ENCODE measurements at regions not wholly inside any gene's neighbourhood (a gene's known extent, or its start where the extent isn't known, plus 50 kb on each side); places are given as distances from the start of the nearest gene placed in this dataset.

DNA sequence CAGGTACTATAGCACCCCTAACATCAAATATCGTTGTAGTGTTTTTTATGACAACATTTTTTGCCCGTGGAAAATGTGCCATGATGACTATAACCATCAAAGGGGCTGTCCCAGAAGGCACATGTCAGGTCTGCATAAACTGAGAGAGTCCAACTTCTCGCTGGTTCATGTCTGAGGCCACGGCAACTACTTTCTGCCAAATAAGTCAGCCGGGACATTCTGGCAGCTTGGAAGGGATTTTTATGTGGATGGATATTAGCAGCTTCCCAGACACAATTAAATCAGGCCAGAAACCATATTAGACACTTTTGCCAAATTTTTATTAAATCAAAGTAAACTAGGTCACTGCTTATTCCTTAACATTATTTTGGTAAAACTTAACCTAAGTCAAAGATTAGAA is 477.4 kb upstream of the FZD8 start:
- H3K4me3 ChIP-seq (ENCODE audit: low read depth, low read length), result no peak overlapping the region
- H3K9me3 ChIP-seq (ENCODE audit: severe bottlenecking), result no peaks in the 10 kb centered on the region
- no peaks in the 10 kb centered on the region for H3K36me3 ChIP-seq
- H3K27me3 ChIP-seq (ENCODE audit: insufficient read depth, low read depth, severe bottlenecking), result no peaks in the 10 kb centered on the region
- no peak for DNase-seq
- H3K27ac ChIP-seq, result no peak overlapping the region
- TF ChIP-seq, protein P1, sequence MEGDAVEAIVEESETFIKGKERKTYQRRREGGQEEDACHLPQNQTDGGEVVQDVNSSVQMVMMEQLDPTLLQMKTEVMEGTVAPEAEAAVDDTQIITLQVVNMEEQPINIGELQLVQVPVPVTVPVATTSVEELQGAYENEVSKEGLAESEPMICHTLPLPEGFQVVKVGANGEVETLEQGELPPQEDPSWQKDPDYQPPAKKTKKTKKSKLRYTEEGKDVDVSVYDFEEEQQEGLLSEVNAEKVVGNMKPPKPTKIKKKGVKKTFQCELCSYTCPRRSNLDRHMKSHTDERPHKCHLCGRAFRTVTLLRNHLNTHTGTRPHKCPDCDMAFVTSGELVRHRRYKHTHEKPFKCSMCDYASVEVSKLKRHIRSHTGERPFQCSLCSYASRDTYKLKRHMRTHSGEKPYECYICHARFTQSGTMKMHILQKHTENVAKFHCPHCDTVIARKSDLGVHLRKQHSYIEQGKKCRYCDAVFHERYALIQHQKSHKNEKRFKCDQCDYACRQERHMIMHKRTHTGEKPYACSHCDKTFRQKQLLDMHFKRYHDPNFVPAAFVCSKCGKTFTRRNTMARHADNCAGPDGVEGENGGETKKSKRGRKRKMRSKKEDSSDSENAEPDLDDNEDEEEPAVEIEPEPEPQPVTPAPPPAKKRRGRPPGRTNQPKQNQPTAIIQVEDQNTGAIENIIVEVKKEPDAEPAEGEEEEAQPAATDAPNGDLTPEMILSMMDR (IDR thresholded peaks at IDR 0.05; ENCODE audit: low read depth, low read length), result no peak

DNA sequence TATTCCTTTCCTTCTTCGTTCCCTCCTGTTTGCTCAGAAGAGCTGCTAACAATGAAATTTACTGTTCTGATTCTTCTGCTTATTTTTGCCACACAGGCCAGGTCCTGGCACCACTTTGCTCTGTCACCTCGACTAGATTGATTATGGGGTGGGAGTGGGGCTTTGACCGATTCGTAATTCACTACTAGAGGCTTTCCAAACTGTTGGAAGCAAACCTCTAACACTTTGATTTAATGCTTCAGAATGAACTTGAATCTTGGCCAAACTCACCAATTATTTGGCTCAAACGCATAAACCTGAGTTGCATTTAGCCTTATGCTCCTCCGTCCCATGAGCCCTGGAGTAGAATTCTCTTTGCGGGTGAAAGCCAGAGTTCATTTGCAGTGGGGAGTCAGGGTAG is 476.2 kb upstream of the FZD8 start:
- Histone ChIP-seq H3K36me3 (no peaks in the 10 kb centered on the region), H3K27me3 (ENCODE audit: insufficient read depth, low read depth, severe bottlenecking) (no peaks in the 10 kb centered on the region), H3K4me3 (ENCODE audit: low read depth, low read length) (no peak overlapping the region), H3K27ac (no peak overlapping the region), H3K9me3 (ENCODE audit: severe bottlenecking) (no peaks in the 10 kb centered on the region)
- TF ChIP-seq, protein P1 (IDR thresholded peaks at IDR 0.05; ENCODE audit: low read depth, low read length), result no peak
- no peak for DNase-seq

DNA sequence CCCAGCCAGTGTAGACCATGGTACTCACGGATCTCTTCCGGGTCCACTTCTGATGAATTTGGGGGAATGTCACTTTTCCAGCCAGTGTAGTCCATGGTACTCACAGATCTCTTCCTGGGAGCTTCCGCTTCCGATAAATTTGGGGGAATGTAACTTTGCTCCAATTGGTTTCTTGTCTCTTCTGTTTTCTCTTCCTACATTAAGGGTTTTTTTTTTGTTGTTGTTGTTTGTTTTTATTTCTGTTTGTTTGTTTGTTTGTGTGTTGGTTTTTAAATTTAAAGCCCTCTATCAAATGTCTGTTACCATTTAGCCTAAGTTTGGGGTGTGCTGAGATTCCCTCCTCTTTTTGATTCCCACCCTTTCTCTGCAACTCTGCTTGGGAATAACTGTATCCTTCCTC is 475.8 kb upstream of the FZD8 start:
- H3K4me3 ChIP-seq (ENCODE audit: low read depth, low read length), result no peak overlapping the region
- H3K27ac ChIP-seq, result no peak overlapping the region
- TF ChIP-seq, protein P1 (IDR thresholded peaks at IDR 0.05; ENCODE audit: low read depth, low read length), result no peak
- H3K27me3 ChIP-seq (ENCODE audit: insufficient read depth, low read depth, severe bottlenecking), result no peaks in the 10 kb centered on the region
- H3K36me3 ChIP-seq, result no peaks in the 10 kb centered on the region
- H3K9me3 ChIP-seq (ENCODE audit: severe bottlenecking), result no peaks in the 10 kb centered on the region
- DNase-seq, result no peak

DNA sequence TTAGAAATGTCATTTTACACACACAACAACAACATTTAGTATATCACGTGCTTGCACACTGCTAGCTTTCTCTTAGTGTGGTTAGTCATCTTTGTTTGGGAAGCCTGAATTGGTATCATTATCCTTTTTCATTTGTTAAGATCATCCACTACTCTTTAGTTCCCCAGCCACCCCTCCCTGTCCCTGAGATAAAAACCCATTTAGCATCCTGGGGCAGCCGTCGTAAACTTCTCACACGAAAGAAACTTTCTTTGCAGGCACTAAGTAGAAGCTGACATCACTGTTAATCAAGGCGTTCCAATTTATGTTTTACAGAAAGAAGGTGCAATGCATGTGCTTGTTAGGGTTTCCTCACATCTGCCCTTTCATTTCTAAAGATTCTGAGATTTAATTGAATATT is 475.1 kb upstream of the FZD8 start:
- no peak overlapping the region for H3K4me3 ChIP-seq (ENCODE audit: low read depth, low read length)
- no peaks in the 10 kb centered on the region for H3K27me3 ChIP-seq (ENCODE audit: insufficient read depth, low read depth, severe bottlenecking)
- TF ChIP-seq, protein P1 (IDR thresholded peaks at IDR 0.05; ENCODE audit: low read depth, low read length), result no peak
- no peak overlapping the region for H3K27ac ChIP-seq
- H3K36me3 ChIP-seq, result no peaks in the 10 kb centered on the region
- no peak for DNase-seq
- H3K9me3 ChIP-seq (ENCODE audit: severe bottlenecking), result no peaks in the 10 kb centered on the region

DNA sequence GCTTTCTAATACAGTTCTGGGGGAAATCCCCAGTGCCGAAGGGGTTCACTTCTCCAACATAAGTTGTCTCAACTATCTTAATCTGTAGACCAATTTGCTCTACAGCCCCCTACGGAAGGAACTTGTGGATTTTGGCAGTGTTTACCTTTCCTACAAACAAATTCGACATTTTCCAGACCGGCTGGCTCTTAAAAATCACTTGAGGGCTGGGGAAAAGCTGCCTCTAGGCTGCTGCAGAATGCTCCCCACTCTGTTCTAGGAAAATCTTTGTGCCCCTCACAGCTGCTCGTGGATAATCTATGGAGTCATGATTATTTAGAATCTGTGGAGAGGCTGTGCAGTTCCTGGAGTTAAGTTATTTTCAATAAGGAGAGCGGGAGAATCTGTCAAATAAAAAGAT is 474.6 kb upstream of the FZD8 start:
- no peaks in the 10 kb centered on the region for H3K27me3 ChIP-seq (ENCODE audit: insufficient read depth, low read depth, severe bottlenecking)
- TF ChIP-seq, protein P1 (IDR thresholded peaks at IDR 0.05; ENCODE audit: low read depth, low read length), result no peak
- H3K27ac ChIP-seq, result no peak overlapping the region

DNA sequence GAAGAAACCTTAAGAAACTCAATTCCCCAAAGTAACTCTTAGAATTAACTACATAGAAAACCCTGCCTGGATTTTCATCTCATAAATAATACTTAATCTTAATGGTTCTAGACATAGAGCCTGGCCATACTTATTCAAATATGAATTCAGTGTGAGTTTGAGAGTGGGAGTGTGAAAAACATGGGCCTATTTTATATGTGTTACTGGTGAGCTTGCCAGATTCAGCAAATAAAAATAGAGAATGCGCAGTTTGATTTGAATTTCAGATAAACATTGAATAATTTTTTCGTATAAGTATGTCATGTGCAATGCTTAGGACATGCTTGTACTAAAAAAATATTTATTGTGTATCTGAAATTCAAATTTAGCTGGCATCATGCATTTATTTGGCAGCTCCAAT is 473.9 kb upstream of the FZD8 start:
- Histone ChIP-seq H3K4me3 (ENCODE audit: low read depth, low read length) (no peak overlapping the region), H3K9me3 (ENCODE audit: severe bottlenecking) (no peaks in the 10 kb centered on the region), H3K27me3 (ENCODE audit: insufficient read depth, low read depth, severe bottlenecking) (no peaks in the 10 kb centered on the region), H3K36me3 (no peaks in the 10 kb centered on the region), H3K27ac (no peak overlapping the region)
- TF ChIP-seq, protein P1 (IDR thresholded peaks at IDR 0.05; ENCODE audit: low read depth, low read length), result no peak
- no peak for DNase-seq

More for the DNA sequence above, 474.6 kb upstream of the FZD8 start:
- DNase-seq, result no peak
- Histone ChIP-seq H3K9me3 (ENCODE audit: severe bottlenecking) (no peaks in the 10 kb centered on the region), H3K36me3 (no peaks in the 10 kb centered on the region), H3K4me3 (ENCODE audit: low read depth, low read length) (no peak overlapping the region)
